Adrenal gland (tissue), 9 donors: ENCODE measurements at regions not wholly inside any gene's neighbourhood (a gene's known extent, or its start where the extent isn't known, plus 50 kb on each side); places are given as distances from the start of the nearest gene placed in this dataset.

Source experiments
- DNase-seq, 7 donors: peaks; one replicate each; pipeline ENCODE4 v3.0.0-alpha.2; 2019 to 2020
- H3K27ac ChIP-seq, 5 donors: fragments of 200-600 bp; sonication (generic) in 4 of 5; 1 replicate in 3 of 5; 2 replicates in 2 of 5; pipeline versions ENCODE4 v1.5.1 to v1.8.0; 2016 to 2020; ENCODE audit warnings: mild to moderate bottlenecking in 1 of 5
- H3K27me3 ChIP-seq: fragments of 200-600 bp; 2 replicates; pipeline ENCODE4 v1.8.0; 2021
- H3K36me3 ChIP-seq, 2 donors: fragments of 200-600 bp; replicated peaks in 1 of 2; 1 replicate in 1 of 2; 2 replicates in 1 of 2; pipeline versions ENCODE4 v1.5.1 to v1.8.0; 2018 to 2022
- H3K4me1 ChIP-seq, 2 donors: fragments of 200-600 bp; replicated peaks in 1 of 2; 1 replicate in 1 of 2; 2 replicates in 1 of 2; pipeline versions ENCODE4 v1.5.1 to v1.8.0; 2018 to 2021
- H3K4me3 ChIP-seq, 4 donors: fragments of 200-600 bp; sonication (generic) in 3 of 4; one replicate each; pipeline ENCODE4 v1.5.1; 2016 to 2018
- H3K9me3 ChIP-seq, 3 donors: fragments of 200-600 bp; sonication (generic) in 1 of 3; replicated peaks in 1 of 3; 1 replicate in 2 of 3; 2 replicates in 1 of 3; pipeline versions ENCODE4 v1.5.1 to v1.8.0; 2016 to 2021
- CTCF ChIP-seq, 6 experiments: fragments of 450-650 bp in 4 of 6; fragments of 200-600 bp in 2 of 6; sonication (generic) in 1 of 6; IDR thresholded peaks; 1 replicate in 5 of 6; 2 replicates in 1 of 6; pipeline versions ENCODE4 v1.5.1 to v1.8.0; 2016 to 2021; ENCODE audit warnings: antibody characterized with exemption in 6 of 6, mild to moderate bottlenecking in 2 of 6, moderate library complexity in 1 of 6
- POLR2A ChIP-seq, 2 donors: fragments of 450-650 bp; IDR thresholded peaks; one replicate each; pipeline ENCODE4 v1.6.1; 2017; ENCODE audit warnings: antibody characterized with exemption in 2 of 2, mild to moderate bottlenecking in 2 of 2, moderate library complexity in 1 of 2
- WGBS, 4 donors: extraction: QIAGEN DNeasy Blood & Tissue Kit in 2 of 4; methylation state at CpG; one replicate each; pipeline versions ENCODE4 v1.1.5 to v1.1.7; 2013 to 2017; 5-methylcytosine and 5-hydroxymethylcytosine counted together
- intact Hi-C, 2 donors: fragments of 100-400 bp; cut with DNase I; formaldehyde crosslinking; loops; one replicate each; pipeline versions ENCODE4 v1.14.1 to v1.15.0; 2022 to 2023
- donor health status: healthy with polysubstance abuse.
- donor health status: Bipolar disorder and iron deficiency.
- donor health status: DM: yes; HTN: yes; CAD: no.
- donor health status: DM: no; HTN: no; CAD: no.
- donor health status: DM: no; HTN: no; CAD: no.

GRCh38 chr13:107743100-107743499, 472.2 kb downstream of the LIG4 start:
- H3K4me1 ChIP-seq: no peaks in the 10 kb centered on the region
- intact Hi-C loops: no loop called here
- no peak for TF ChIP-seq CTCF (IDR thresholded peaks at IDR 0.05)
- no peak for TF ChIP-seq POLR2A (IDR thresholded peaks at IDR 0.05)
- 64 to 69% (median 67%) methylated on average over 3 of the region's 3 CpGs for WGBS, 4 donors
- DNase-seq: no peak
- H3K36me3 ChIP-seq: no peaks in the 10 kb centered on the region
- H3K4me3 ChIP-seq: no peak overlapping the region
- H3K9me3 ChIP-seq: no peaks in the 10 kb centered on the region
- no peak overlapping the region for H3K27ac ChIP-seq
- H3K27me3 ChIP-seq: no peaks in the 10 kb centered on the region

GRCh38 chr13:107742544-107742943, 472.8 kb downstream of the LIG4 start:
- 54 to 83% (median 81%) methylated on average over 1 of the region's 1 CpG for WGBS, 4 donors
- intact Hi-C loops: no loop called here

GRCh38 chr13:107738004-107738403, 477.3 kb downstream of the LIG4 start:
- Histone ChIP-seq H3K4me1 (no peaks in the 10 kb centered on the region), H3K27ac (no peak overlapping the region), H3K9me3 (no peaks in the 10 kb centered on the region), H3K36me3 (no peaks in the 10 kb centered on the region), H3K4me3 (no peak overlapping the region), H3K27me3 (no peaks in the 10 kb centered on the region)
- intact Hi-C loops: no loop called here
- 71 to 77% (median 76%) methylated on average over 4 of the region's 4 CpGs for WGBS, 4 donors
- TF ChIP-seq CTCF (IDR thresholded peaks at IDR 0.05): no peak
- no peak for TF ChIP-seq POLR2A (IDR thresholded peaks at IDR 0.05)
- no peak for DNase-seq

More at GRCh38 chr13:107742544-107742943, 472.8 kb downstream of the LIG4 start:
- no peak overlapping the region for H3K27ac ChIP-seq
- TF ChIP-seq POLR2A (IDR thresholded peaks at IDR 0.05): no peak
- no peak for TF ChIP-seq CTCF (IDR thresholded peaks at IDR 0.05)
- H3K4me3 ChIP-seq: no peak overlapping the region
- DNase-seq: no peak
- no peaks in the 10 kb centered on the region for H3K27me3 ChIP-seq
- H3K9me3 ChIP-seq: no peaks in the 10 kb centered on the region
- H3K4me1 ChIP-seq: no peaks in the 10 kb centered on the region
- no peaks in the 10 kb centered on the region for H3K36me3 ChIP-seq

GRCh38 chr13:107736731-107737130, 478.6 kb downstream of the LIG4 start:
- H3K27me3 ChIP-seq: no peaks in the 10 kb centered on the region
- no peaks in the 10 kb centered on the region for H3K36me3 ChIP-seq
- no peak for DNase-seq
- H3K4me3 ChIP-seq: no peak overlapping the region
- H3K4me1 ChIP-seq: no peaks in the 10 kb centered on the region
- no peak for TF ChIP-seq POLR2A (IDR thresholded peaks at IDR 0.05)
- no peak for TF ChIP-seq CTCF (IDR thresholded peaks at IDR 0.05)
- no peak overlapping the region for H3K27ac ChIP-seq
- WGBS, 4 donors: 69 to 82% (median 76%) methylated on average over 2 of the region's 2 CpGs
- intact Hi-C loops: no loop called here
- H3K9me3 ChIP-seq: no peaks in the 10 kb centered on the region
